ENCODE measurements at regions not wholly inside any gene's neighbourhood (a gene's known extent, or its start where the extent isn't known, plus 50 kb on each side); places are given as distances from the start of the nearest gene placed in this dataset.

- no peak for TF ChIP-seq GPBP1L1 (CRISPR knock-in tag; IDR thresholded peaks at IDR 0.05)
- no peak for TF ChIP-seq NFKB2 (CRISPR knock-in tag; IDR thresholded peaks at IDR 0.05; ENCODE audit: borderline replicate concordance)
- TF ChIP-seq ZNF513 (CRISPR knock-in tag; conservative IDR thresholded peaks at IDR 0.05) = no peak
- TF ChIP-seq HMG20A (CRISPR knock-in tag; IDR thresholded peaks at IDR 0.05; ENCODE audit: borderline replicate concordance) = no peak
- TF ChIP-seq, protein P1, sequence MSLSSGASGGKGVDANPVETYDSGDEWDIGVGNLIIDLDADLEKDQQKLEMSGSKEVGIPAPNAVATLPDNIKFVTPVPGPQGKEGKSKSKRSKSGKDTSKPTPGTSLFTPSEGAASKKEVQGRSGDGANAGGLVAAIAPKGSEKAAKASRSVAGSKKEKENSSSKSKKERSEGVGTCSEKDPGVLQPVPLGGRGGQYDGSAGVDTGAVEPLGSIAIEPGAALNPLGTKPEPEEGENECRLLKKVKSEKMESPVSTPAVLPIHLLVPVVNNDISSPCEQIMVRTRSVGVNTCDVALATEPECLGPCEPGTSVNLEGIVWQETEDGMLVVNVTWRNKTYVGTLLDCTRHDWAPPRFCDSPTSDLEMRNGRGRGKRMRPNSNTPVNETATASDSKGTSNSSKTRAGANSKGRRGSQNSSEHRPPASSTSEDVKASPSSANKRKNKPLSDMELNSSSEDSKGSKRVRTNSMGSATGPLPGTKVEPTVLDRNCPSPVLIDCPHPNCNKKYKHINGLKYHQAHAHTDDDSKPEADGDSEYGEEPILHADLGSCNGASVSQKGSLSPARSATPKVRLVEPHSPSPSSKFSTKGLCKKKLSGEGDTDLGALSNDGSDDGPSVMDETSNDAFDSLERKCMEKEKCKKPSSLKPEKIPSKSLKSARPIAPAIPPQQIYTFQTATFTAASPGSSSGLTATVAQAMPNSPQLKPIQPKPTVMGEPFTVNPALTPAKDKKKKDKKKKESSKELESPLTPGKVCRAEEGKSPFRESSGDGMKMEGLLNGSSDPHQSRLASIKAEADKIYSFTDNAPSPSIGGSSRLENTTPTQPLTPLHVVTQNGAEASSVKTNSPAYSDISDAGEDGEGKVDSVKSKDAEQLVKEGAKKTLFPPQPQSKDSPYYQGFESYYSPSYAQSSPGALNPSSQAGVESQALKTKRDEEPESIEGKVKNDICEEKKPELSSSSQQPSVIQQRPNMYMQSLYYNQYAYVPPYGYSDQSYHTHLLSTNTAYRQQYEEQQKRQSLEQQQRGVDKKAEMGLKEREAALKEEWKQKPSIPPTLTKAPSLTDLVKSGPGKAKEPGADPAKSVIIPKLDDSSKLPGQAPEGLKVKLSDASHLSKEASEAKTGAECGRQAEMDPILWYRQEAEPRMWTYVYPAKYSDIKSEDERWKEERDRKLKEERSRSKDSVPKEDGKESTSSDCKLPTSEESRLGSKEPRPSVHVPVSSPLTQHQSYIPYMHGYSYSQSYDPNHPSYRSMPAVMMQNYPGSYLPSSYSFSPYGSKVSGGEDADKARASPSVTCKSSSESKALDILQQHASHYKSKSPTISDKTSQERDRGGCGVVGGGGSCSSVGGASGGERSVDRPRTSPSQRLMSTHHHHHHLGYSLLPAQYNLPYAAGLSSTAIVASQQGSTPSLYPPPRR (CRISPR knock-in tag; IDR thresholded peaks at IDR 0.05; ENCODE audit: borderline replicate concordance) = no peak
Observed at GRCh38 chr3:89787979-89788378, 680.6 kb downstream of the EPHA3 start (continued).

DNA sequence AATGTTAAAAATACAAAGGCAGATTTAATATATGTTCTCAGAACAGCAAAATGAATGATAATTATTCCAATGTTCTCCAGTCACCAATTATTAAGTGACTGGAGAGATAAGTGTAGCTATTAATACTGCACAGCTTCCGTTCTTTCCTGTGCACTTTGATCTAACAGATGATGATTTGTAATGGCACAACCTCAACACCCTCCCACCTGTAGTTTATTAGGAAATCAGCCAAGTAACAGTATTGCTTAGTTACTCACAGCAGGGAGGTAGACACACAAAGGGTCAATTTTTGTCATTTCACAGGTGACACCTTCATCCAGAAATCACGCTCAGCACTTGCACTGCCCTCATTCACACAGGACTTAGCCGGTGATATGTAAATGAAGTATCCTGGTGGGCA, 688.1 kb downstream of the EPHA3 start:
- H3K4me3 ChIP-seq (replicated peaks in 1 of 3; ENCODE audit: insufficient read depth in 1 of 3, low read depth in 2 of 3, low read length in 3 of 3) = no peak overlapping the region
- 3% methylated on average over 3 of the region's 3 CpGs for WGBS (ENCODE audit: low lambda C conversion rate)
- intact Hi-C loops (cut with micrococcal nuclease; ENCODE audit: unreplicated experiment) = no loop called here

More for the DNA sequence above, 688.1 kb downstream of the EPHA3 start:
- Histone ChIP-seq H3K4me1 (ENCODE audit: insufficient read depth, low read length) (no peaks in the 10 kb centered on the region), H3K4me2 (ENCODE audit: low read depth, low read length) (no peak overlapping the region), H2AFZ (ENCODE audit: low read length) (no peak overlapping the region), H3K27ac (ENCODE audit: extremely low read length, insufficient read depth, low read length) (no peak overlapping the region), H3K79me2 (ENCODE audit: insufficient read depth, low read length) (no peaks in the 10 kb centered on the region), H3K9ac (ENCODE audit: insufficient read depth, low read depth, low read length) (no peak overlapping the region), H3K36me3 (replicated peaks in 1 of 2; ENCODE audit: control insufficient read depth in 1 of 2, insufficient read depth in 2 of 2, low read length in 2 of 2) (no peaks in the 10 kb centered on the region), H3K27me3 (ENCODE audit: control insufficient read depth in 1 of 2, insufficient read depth in 2 of 2, low read length in 2 of 2) (no peaks in the 10 kb centered on the region), H3K9me3 (ENCODE audit: low read length) (no peaks in the 10 kb centered on the region), H4K20me1 (ENCODE audit: insufficient read depth, low read length) (no peaks in the 10 kb centered on the region)
- in situ Hi-C loops (cut with HindIII; ENCODE audit: extremely low pct_ligation_motif_present, low pct_unique_long_range_greater_than_20kb) = no loop called here
- ChIA-PET CTCF (ENCODE audit: low intra/inter-chr PET ratio, low total read pairs) (no interaction called here), POLR2A (no interaction called here)
- no peak for DNase-seq (ENCODE audit: low spot score)
- TF ChIP-seq HOXA7 (CRISPR knock-in tag; IDR thresholded peaks at IDR 0.05) (no peak), TAF1 (CRISPR knock-in tag; IDR thresholded peaks at IDR 0.05) (no peak), TEAD3 (CRISPR knock-in tag; optimal IDR thresholded peaks at IDR 0.05; ENCODE audit: borderline replicate concordance) (no peak), ZNF30 (CRISPR knock-in tag; IDR thresholded peaks at IDR 0.05) (no peak), RELA (CRISPR knock-in tag; IDR thresholded peaks at IDR 0.05) (no peak), HNF4G (IDR thresholded peaks at IDR 0.05; ENCODE audit: borderline replicate concordance, low read depth, low read length) (no peak), HNF4G (CRISPR knock-in tag; IDR thresholded peaks at IDR 0.05; ENCODE audit: borderline replicate concordance, low read depth) (no peak), ATF7-NPFF (CRISPR knock-in tag; IDR thresholded peaks at IDR 0.05; ENCODE audit: low read depth) (no peak)
- no TSS peak for BruUV-seq (replicated peaks)
- ATAC-seq = no peak
- no peak for FAIRE-seq

Data from HepG2 (cell line).